DMS 273 treated with DMSO at 0.1 percent for 48 hours (cell line): ENCODE measurements at regions not wholly inside any gene's neighbourhood (a gene's known extent, or its start where the extent isn't known, plus 50 kb on each side); places are given as distances from the start of the nearest gene placed in this dataset.
A peak's percentile ranks its signal among the peaks of the same experiment; 100 is the strongest.
"Not testable (repeated sequence)": the region's sequence is repeated elsewhere in the genome, so short reads cannot be mapped to it uniquely, and the experiment has no call there.

Source experiments
- DNase-seq: peaks from one replicate; lab custom pipeline; 2025; lab: John Stamatoyannopoulos, UW

- DNase-seq = not testable (repeated sequence)
These were observed 352.1 kb downstream of the SOX9 start for GRCh38 chr17:72472853-72473390.

GRCh38 chr17:72474243-72474642 lies 353.4 kb downstream of the SOX9 start:
- DNase-seq = no peak

- DNase-seq = no peak
These were observed 354.1 kb downstream of the SOX9 start for GRCh38 chr17:72474719-72475477.

GRCh38 chr17:72476134-72476533 lies 355.3 kb downstream of the SOX9 start:
- no peak for DNase-seq

- no peak for DNase-seq
These were observed 355.8 kb downstream of the SOX9 start for GRCh38 chr17:72476575-72476986.

- DNase-seq = peak; percentile 36
These were observed 356.7 kb downstream of the SOX9 start for GRCh38 chr17:72477491-72477890.

- DNase-seq = peak; percentile 24
These were observed 358.3 kb downstream of the SOX9 start for GRCh38 chr17:72479113-72479512.

- DNase-seq = no peak
These were observed 360.8 kb downstream of the SOX9 start for GRCh38 chr17:72481572-72481971.

- DNase-seq = no peak
These were observed 364.8 kb downstream of the SOX9 start for GRCh38 chr17:72485596-72485995.

GRCh38 chr17:72486806-72487205 lies 366.0 kb downstream of the SOX9 start:
- DNase-seq = no peak

GRCh38 chr17:72487731-72488494 lies 367.1 kb downstream of the SOX9 start:
- DNase-seq = no peak

GRCh38 chr17:72488555-72489271 lies 367.9 kb downstream of the SOX9 start:
- DNase-seq = no peak

- no peak for DNase-seq
These were observed 368.4 kb downstream of the SOX9 start for GRCh38 chr17:72489272-72489641.

- DNase-seq = no peak
These were observed 370.3 kb downstream of the SOX9 start for GRCh38 chr17:72491102-72491501.

GRCh38 chr17:72492494-72492893 lies 371.7 kb downstream of the SOX9 start:
- DNase-seq = no peak

GRCh38 chr17:72492941-72493340 lies 372.1 kb downstream of the SOX9 start:
- DNase-seq = no peak

- no peak for DNase-seq
These were observed 373.7 kb downstream of the SOX9 start for GRCh38 chr17:72494566-72494965.

GRCh38 chr17:72496461-72496860 lies 375.6 kb downstream of the SOX9 start:
- DNase-seq = no peak

- no peak for DNase-seq
These were observed 377.1 kb downstream of the SOX9 start for GRCh38 chr17:72497915-72498314.

GRCh38 chr17:72498364-72499210 lies 377.8 kb downstream of the SOX9 start:
- no peak for DNase-seq
